Neural cell (in vitro differentiated cells): ENCODE measurements at regions not wholly inside any gene's neighbourhood (a gene's known extent, or its start where the extent isn't known, plus 50 kb on each side); places are given as distances from the start of the nearest gene placed in this dataset.

Experiments used
- H2AFZ ChIP-seq: fragments of 200-600, 300-800 bp; sonication (generic), shearing (Covaris generic); 2 replicates; pipeline ENCODE4 v1.6.0; 2014; ENCODE audit warnings: low read depth, mild to moderate bottlenecking, antibody characterized with exemption, low read length, moderate library complexity
- H3F3A ChIP-seq: fragments of 200-600 bp; shearing (Covaris generic); 2 replicates; pipeline ENCODE4 v1.6.1; 2016; ENCODE audit warnings: mild to moderate bottlenecking, moderate library complexity, mixed read lengths, antibody characterized with exemption, low read length; ENCODE audit not compliant: insufficient read depth, poor library complexity, severe bottlenecking
- H3K27ac ChIP-seq: fragments of 200-600, 300-800 bp; sonication (generic), shearing (Covaris generic); 2 replicates; pipeline ENCODE4 v1.5.1; 2014; ENCODE audit warnings: mild to moderate bottlenecking, low read length, moderate library complexity
- H3K27me3 ChIP-seq: fragments of 300-800, 200-600 bp; sonication (generic), shearing (Covaris generic); 2 replicates; pipeline ENCODE4 v1.6.0; 2014; ENCODE audit warnings: mild to moderate bottlenecking, low read depth, low read length, moderate library complexity; ENCODE audit not compliant: insufficient read depth
- H3K36me3 ChIP-seq: fragments of 300-800, 200-600 bp; sonication (generic), shearing (Covaris generic); 2 replicates; pipeline ENCODE4 v1.5.1; 2014; ENCODE audit warnings: mild to moderate bottlenecking, antibody characterized with exemption, low read length, moderate library complexity; ENCODE audit not compliant: insufficient read depth
- H3K4me2 ChIP-seq: fragments of 300-800, 200-600 bp; sonication (generic), shearing (Covaris generic); 2 replicates; pipeline ENCODE4 v1.6.0; 2014; ENCODE audit warnings: mild to moderate bottlenecking, low read length
- H3K4me3 ChIP-seq: fragments of 300-800, 200-600 bp; sonication (generic), shearing (Covaris generic); 2 replicates; pipeline ENCODE4 v1.5.1; 2014; ENCODE audit warnings: mild to moderate bottlenecking, low read length, moderate library complexity
- H3K79me2 ChIP-seq: fragments of 200-600 bp; shearing (Covaris generic); replicated peaks from 2 replicates; pipeline ENCODE4 v1.6.0; 2014; ENCODE audit warnings: mild to moderate bottlenecking, low read length, moderate library complexity; ENCODE audit not compliant: insufficient read depth
- H3K9ac ChIP-seq: fragments of 300-800, 200-600 bp; sonication (generic), shearing (Covaris generic); 2 replicates; pipeline ENCODE4 v1.6.1; 2016; ENCODE audit warnings: mild to moderate bottlenecking, low read length, mixed read lengths
- H3K9me2 ChIP-seq: fragments of 200-600 bp; shearing (Covaris generic); 2 replicates; pipeline ENCODE4 v1.6.1; 2016; ENCODE audit warnings: mild to moderate bottlenecking, low read length, mixed read lengths; ENCODE audit not compliant: insufficient read depth
- H3K9me3 ChIP-seq: fragments of 200-600, 300-800 bp; sonication (generic), shearing (Covaris generic); 2 replicates; pipeline ENCODE4 v1.6.1; 2016; ENCODE audit warnings: mild to moderate bottlenecking, mixed run types, low read length, moderate library complexity, mixed read lengths
- H4K20me1 ChIP-seq: fragments of 200-600 bp; shearing (Covaris generic); 2 replicates; pipeline ENCODE4 v1.6.1; 2016; ENCODE audit warnings: mild to moderate bottlenecking, mixed run types; ENCODE audit not compliant: insufficient read depth
- CTCF ChIP-seq: fragments of 450-650 bp; IDR thresholded peaks from 2 replicates; pipeline ENCODE4 v1.5.1; 2014; ENCODE audit warnings: antibody characterized with exemption, mild to moderate bottlenecking, moderate library complexity; ENCODE audit not compliant: poor library complexity, severe bottlenecking
- EP300 ChIP-seq: fragments of 450-650 bp; conservative IDR thresholded peaks from 2 replicates; pipeline ENCODE4 v1.6.1; 2014; ENCODE audit warnings: antibody characterized with exemption, mild to moderate bottlenecking, moderate library complexity; ENCODE audit not compliant: poor library complexity, severe bottlenecking
- EZH2 ChIP-seq: fragments of 200-600, 300-800 bp; shearing (Covaris generic), sonication (generic); IDR thresholded peaks from 2 replicates; pipeline ENCODE4 v1.6.1; 2014; ENCODE audit warnings: antibody characterized with exemption, low read length, borderline replicate concordance, mild to moderate bottlenecking; ENCODE audit not compliant: insufficient read depth, poor library complexity, severe bottlenecking
- MXI1 ChIP-seq: fragments of 450-650 bp; conservative IDR thresholded peaks from 2 replicates; pipeline ENCODE4 v1.6.1; 2014; ENCODE audit warnings: antibody characterized with exemption, mild to moderate bottlenecking; ENCODE audit not compliant: poor library complexity, severe bottlenecking
- POLR2AphosphoS5 ChIP-seq: IDR thresholded peaks from 2 replicates; pipeline ENCODE4 v1.6.1; 2012
- RAD21 ChIP-seq: fragments of 450-650 bp; conservative IDR thresholded peaks from 2 replicates; pipeline ENCODE4 v1.6.1; 2014; ENCODE audit warnings: antibody characterized with exemption, mild to moderate bottlenecking, moderate library complexity
- REST ChIP-seq: IDR thresholded peaks from 2 replicates; pipeline ENCODE4 v1.6.1; 2012; ENCODE audit warnings: borderline replicate concordance
- SMC3 ChIP-seq: fragments of 450-650 bp; conservative IDR thresholded peaks from 2 replicates; pipeline ENCODE4 v1.6.1; 2014; ENCODE audit warnings: antibody characterized with exemption, mild to moderate bottlenecking, moderate library complexity; ENCODE audit not compliant: poor library complexity
- TAF1 ChIP-seq: IDR thresholded peaks from 2 replicates; pipeline ENCODE4 v1.6.1; 2012; ENCODE audit warnings: low read depth

- Histone ChIP-seq H2AFZ (no peak overlapping the region), H3K9ac (no peak overlapping the region)
Observed at GRCh38 chr12:3336606-3337311, 154.2 kb upstream of the PRMT8 start.

GRCh38 chr12:3337944-3338343 lies 153.1 kb upstream of the PRMT8 start:
- Histone ChIP-seq H4K20me1 (no peaks in the 10 kb centered on the region), H3K27me3 (no peaks in the 10 kb centered on the region), H3K36me3 (no peaks in the 10 kb centered on the region), H3K27ac (no peak overlapping the region), H2AFZ (no peak overlapping the region), H3K9me2 (no peaks in the 10 kb centered on the region), H3K4me3 (no peak overlapping the region), H3K79me2 (no peaks in the 10 kb centered on the region), H3K4me2 (no peak overlapping the region), H3K9me3 (no peaks in the 10 kb centered on the region), H3K9ac (no peak overlapping the region), H3F3A (no peaks in the 10 kb centered on the region)
- TF ChIP-seq SMC3 (no peak), POLR2AphosphoS5 (no peak), EZH2 (no peak), MXI1 (no peak), TAF1 (no peak), REST (no peak), EP300 (no peak), CTCF (no peak), RAD21 (no peak)

More at GRCh38 chr12:3336606-3337311, 154.2 kb upstream of the PRMT8 start:
- Histone ChIP-seq H3K27me3 (no peaks in the 10 kb centered on the region), H4K20me1 (no peaks in the 10 kb centered on the region), H3K27ac (peak overlapping the region; percentile 39), H3K79me2 (no peaks in the 10 kb centered on the region), H3K9me2 (no peaks in the 10 kb centered on the region), H3K36me3 (no peaks in the 10 kb centered on the region), H3K4me2 (peak overlapping the region; percentile 33), H3K4me3 (no peak overlapping the region), H3K9me3 (no peaks in the 10 kb centered on the region), H3F3A (no peaks in the 10 kb centered on the region)
- TF ChIP-seq SMC3 (no peak), MXI1 (peak; percentile 35)
